Type B pancreatic cell (in vitro differentiated cells): ENCODE measurements at regions not wholly inside any gene's neighbourhood (a gene's known extent, or its start where the extent isn't known, plus 50 kb on each side); places are given as distances from the start of the nearest gene placed in this dataset.

ENCODE experiments used
- DNase-seq: peaks from one replicate; pipeline ENCODE4 v3.0.0; 2021; ENCODE audit warnings: mixed read lengths; ENCODE audit not compliant: unreplicated experiment; ENCODE audit errors: extremely low spot score
- H3K27ac Mint-ChIP-seq: 2 replicates; pipeline ENCODE4 v1.8.0; 2021; ENCODE audit warnings: mild to moderate bottlenecking, mixed read lengths
- H3K27me3 Mint-ChIP-seq: 2 replicates; pipeline ENCODE4 v1.8.0; 2021; ENCODE audit warnings: mixed read lengths
- H3K36me3 Mint-ChIP-seq: 2 replicates; pipeline ENCODE4 v1.8.0; 2021; ENCODE audit warnings: mixed read lengths
- H3K4me1 Mint-ChIP-seq: one replicate; pipeline ENCODE4 v1.8.0; 2021; ENCODE audit warnings: mixed read lengths; ENCODE audit not compliant: unreplicated experiment
- H3K4me3 Mint-ChIP-seq: 2 replicates; pipeline ENCODE4 v1.8.0; 2021; ENCODE audit warnings: mild to moderate bottlenecking, mixed read lengths
- H3K9me3 Mint-ChIP-seq: 2 replicates; pipeline ENCODE4 v1.8.0; 2021; ENCODE audit warnings: mixed read lengths
- CTCF ChIP-seq: fragments of 200-600 bp; sonication (generic); conservative IDR thresholded peaks from 2 replicates; pipeline ENCODE4 v1.5.0; 2021; ENCODE audit warnings: antibody characterized with exemption, mild to moderate bottlenecking

GRCh38 chr5:158553195-158553961 lies 546.3 kb downstream of the EBF1 start:
- H3K36me3 Mint-ChIP-seq: no peaks in the 10 kb centered on the region
- no peak overlapping the region for H3K4me3 Mint-ChIP-seq
- peaks cover 9% of the 10 kb centered on the region for H3K4me1 Mint-ChIP-seq
- peaks cover 8% of the 10 kb centered on the region for H3K9me3 Mint-ChIP-seq
- H3K27me3 Mint-ChIP-seq: peaks cover 5% of the 10 kb centered on the region
- H3K27ac Mint-ChIP-seq: no peak overlapping the region
- DNase-seq: no peak
- no peak for TF ChIP-seq CTCF

- Mint-ChIP-seq H3K27me3 (peaks cover 5% of the 10 kb centered on the region), H3K4me3 (no peak overlapping the region), H3K27ac (no peak overlapping the region), H3K4me1 (peaks cover 9% of the 10 kb centered on the region), H3K9me3 (peaks cover 16% of the 10 kb centered on the region), H3K36me3 (peaks cover 4% of the 10 kb centered on the region)
- no peak for TF ChIP-seq CTCF
- DNase-seq: no peak
Measured at GRCh38 chr5:158552241-158552640, 547.5 kb downstream of the EBF1 start.

GRCh38 chr5:158549311-158549710 lies 550.4 kb downstream of the EBF1 start:
- Mint-ChIP-seq H3K9me3 (peaks cover 10% of the 10 kb centered on the region), H3K4me3 (no peak overlapping the region), H3K36me3 (peaks cover 4% of the 10 kb centered on the region), H3K27me3 (no peaks in the 10 kb centered on the region), H3K4me1 (peaks cover 9% of the 10 kb centered on the region), H3K27ac (no peak overlapping the region)
- DNase-seq: no peak
- TF ChIP-seq CTCF: no peak

GRCh38 chr5:158546748-158547147 lies 553.0 kb downstream of the EBF1 start:
- no peak for TF ChIP-seq CTCF
- H3K4me1 Mint-ChIP-seq: peaks cover 12% of the 10 kb centered on the region
- peaks cover 4% of the 10 kb centered on the region for H3K36me3 Mint-ChIP-seq
- H3K27me3 Mint-ChIP-seq: no peaks in the 10 kb centered on the region
- peaks cover 10% of the 10 kb centered on the region for H3K9me3 Mint-ChIP-seq
- no peak overlapping the region for H3K4me3 Mint-ChIP-seq
- no peak for DNase-seq
- H3K27ac Mint-ChIP-seq: no peak overlapping the region

GRCh38 chr5:158545949-158546530 lies 553.7 kb downstream of the EBF1 start:
- H3K4me3 Mint-ChIP-seq: no peak overlapping the region
- no peak overlapping the region for H3K27ac Mint-ChIP-seq
- peaks cover 10% of the 10 kb centered on the region for H3K9me3 Mint-ChIP-seq
- no peaks in the 10 kb centered on the region for H3K27me3 Mint-ChIP-seq
- H3K4me1 Mint-ChIP-seq: peaks cover 12% of the 10 kb centered on the region
- H3K36me3 Mint-ChIP-seq: peaks cover 4% of the 10 kb centered on the region
- TF ChIP-seq CTCF: no peak
- no peak for DNase-seq
